ENCODE measurements at regions not wholly inside any gene's neighbourhood (a gene's known extent, or its start where the extent isn't known, plus 50 kb on each side); places are given as distances from the start of the nearest gene placed in this dataset.

- in situ Hi-C loops (cut with HindIII; ENCODE audit: low pct_unique_long_range_greater_than_20kb, low sequenced_read_pairs), result no loop called here
- TF ChIP-seq JUND (IDR thresholded peaks at IDR 0.05; ENCODE audit: low read depth), result no peak
- no peak for DNase-seq (ENCODE audit: low read depth in 1 of 2, low spot score in 1 of 2)
These were observed 452.2 kb downstream of the SLC4A3 start for GRCh38 chr2:220079595-220079994.

DNA sequence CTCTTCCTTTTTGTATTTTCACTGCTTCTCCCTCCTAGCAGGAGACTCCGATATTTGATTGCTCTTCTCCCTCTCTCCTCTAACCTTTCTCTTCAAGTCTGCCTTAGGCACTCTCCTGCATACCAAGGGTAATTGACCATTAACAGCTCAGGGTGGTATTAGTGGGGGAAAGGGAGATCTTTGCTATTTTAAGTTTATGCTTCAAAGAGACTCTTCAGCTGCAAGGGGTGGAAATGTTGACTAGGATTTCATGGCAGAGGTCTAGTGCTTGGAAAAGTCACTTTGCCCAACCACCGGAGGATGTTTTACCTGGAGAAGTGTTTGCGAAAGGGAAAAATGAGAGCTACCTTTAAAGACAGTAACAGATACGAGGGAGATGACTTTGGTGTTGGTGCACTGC is 453.7 kb downstream of the SLC4A3 start:
- TF ChIP-seq JUND (IDR thresholded peaks at IDR 0.05; ENCODE audit: low read depth), result no peak
- DNase-seq (ENCODE audit: low read depth in 1 of 2, low spot score in 1 of 2), result no peak
- in situ Hi-C loops (cut with HindIII; ENCODE audit: low pct_unique_long_range_greater_than_20kb, low sequenced_read_pairs), result no loop called here

- TF ChIP-seq JUND (IDR thresholded peaks at IDR 0.05; ENCODE audit: low read depth), result peak; percentile 78
- peak in 1 of 2 experiments; percentile 94 for DNase-seq (ENCODE audit: low read depth in 1 of 2, low spot score in 1 of 2)
- in situ Hi-C loops (cut with HindIII; ENCODE audit: low pct_unique_long_range_greater_than_20kb, low sequenced_read_pairs), result no loop called here
These were observed 462.6 kb downstream of the SLC4A3 start for GRCh38 chr2:220090050-220090449.

DNA sequence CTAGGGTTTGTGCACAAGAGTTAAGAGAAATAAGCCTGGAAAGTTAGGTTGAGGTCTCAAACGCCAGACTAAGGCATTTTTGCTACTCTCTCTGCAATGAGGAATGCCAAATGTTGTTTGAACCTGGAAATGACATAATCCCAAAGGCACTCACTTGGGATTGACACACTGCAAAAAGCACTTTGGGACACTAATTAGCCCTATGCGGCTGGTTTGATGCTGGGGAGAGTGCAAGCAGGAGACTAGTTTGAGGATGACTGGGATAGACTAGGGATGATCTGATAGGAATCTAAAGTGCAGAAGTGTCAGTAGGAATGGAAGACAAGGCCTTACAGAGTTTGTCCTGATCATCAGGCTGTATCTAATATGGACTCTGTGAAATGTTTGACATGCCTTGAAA is 469.0 kb downstream of the SLC4A3 start:
- no peak for TF ChIP-seq JUND (IDR thresholded peaks at IDR 0.05; ENCODE audit: low read depth)
- DNase-seq (ENCODE audit: low read depth in 1 of 2, low spot score in 1 of 2), result no peak
- in situ Hi-C loops (cut with HindIII; ENCODE audit: low pct_unique_long_range_greater_than_20kb, low sequenced_read_pairs), result no loop called here

GRCh38 chr2:220101980-220102379 is 474.6 kb downstream of the SLC4A3 start:
- DNase-seq (ENCODE audit: low read depth in 1 of 2, low spot score in 1 of 2), result no peak
- in situ Hi-C loops (cut with HindIII; ENCODE audit: low pct_unique_long_range_greater_than_20kb, low sequenced_read_pairs), result no loop called here
- TF ChIP-seq JUND (IDR thresholded peaks at IDR 0.05; ENCODE audit: low read depth), result no peak

DNA sequence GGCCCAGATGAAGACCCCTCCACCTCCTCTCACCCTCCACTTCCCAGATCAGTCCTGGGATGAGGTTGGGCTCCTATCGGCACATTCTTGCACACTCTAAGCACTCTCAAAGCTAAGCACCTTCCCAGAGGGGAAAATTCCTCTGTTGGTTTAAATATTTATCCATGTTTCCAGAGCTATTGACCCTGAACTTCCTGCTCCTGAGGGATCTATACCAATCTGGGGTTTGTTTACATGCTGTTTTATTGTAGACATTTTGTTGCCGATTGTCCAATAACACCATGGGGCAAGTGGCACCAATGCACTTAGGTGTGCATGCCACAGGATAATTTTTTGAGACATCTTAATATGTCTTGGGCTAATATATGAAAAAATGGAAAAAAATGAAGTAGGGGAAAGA is 476.2 kb downstream of the SLC4A3 start:
- in situ Hi-C loops (cut with HindIII; ENCODE audit: low pct_unique_long_range_greater_than_20kb, low sequenced_read_pairs), result no loop called here

DNA sequence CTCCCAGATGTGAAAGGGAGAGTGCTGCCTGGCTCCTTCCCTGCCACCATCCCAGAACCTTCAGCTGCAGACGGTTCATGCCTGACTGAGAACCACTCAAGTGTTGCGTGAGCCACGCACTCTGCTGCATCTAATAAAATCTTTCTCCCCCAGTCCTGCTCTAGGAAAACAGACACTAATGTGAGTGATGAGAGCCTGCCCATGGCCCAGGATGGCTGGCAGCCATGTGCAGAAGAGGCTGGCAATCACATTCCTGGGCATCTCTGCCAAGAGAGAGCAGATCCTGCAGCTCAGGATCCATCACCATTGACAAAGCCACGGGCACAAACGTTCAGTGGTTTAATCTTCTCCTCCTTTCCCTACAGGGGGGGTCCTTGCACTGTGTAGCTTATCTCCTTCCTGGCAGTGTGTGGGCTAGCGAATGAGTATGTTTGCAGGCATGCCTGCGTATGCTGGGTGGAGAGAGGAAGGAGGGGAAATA is 477.5 kb downstream of the SLC4A3 start:
- peak in 1 of 2 experiments; percentile 15 for DNase-seq (ENCODE audit: low read depth in 1 of 2, low spot score in 1 of 2)
- TF ChIP-seq JUND (IDR thresholded peaks at IDR 0.05; ENCODE audit: low read depth), result no peak
- in situ Hi-C loops (cut with HindIII; ENCODE audit: low pct_unique_long_range_greater_than_20kb, low sequenced_read_pairs), result no loop called here

More for the DNA sequence above, 476.2 kb downstream of the SLC4A3 start:
- peak; percentile 9 to 70 for DNase-seq (ENCODE audit: low read depth in 1 of 2, low spot score in 1 of 2)
- peak; percentile 86 for TF ChIP-seq JUND (IDR thresholded peaks at IDR 0.05; ENCODE audit: low read depth)

DNA sequence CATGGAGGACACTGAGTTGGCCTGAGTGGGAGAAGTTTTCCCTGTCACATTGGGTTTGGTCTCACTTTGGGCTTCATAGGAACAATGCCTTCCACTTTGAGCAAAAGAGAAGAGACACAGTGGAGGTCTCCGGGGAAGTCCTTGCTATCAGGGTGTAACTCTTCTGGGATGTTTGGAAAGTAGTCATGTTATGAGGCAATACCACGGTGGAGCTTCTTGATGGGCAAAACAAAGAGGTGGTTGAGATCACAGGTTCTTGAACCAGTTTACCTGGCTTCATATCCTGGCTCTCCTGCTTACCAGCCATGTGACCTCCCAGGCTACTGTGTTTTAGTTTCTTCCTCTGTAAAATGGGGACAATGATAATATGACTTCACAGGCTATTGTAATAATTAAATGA is 478.6 kb downstream of the SLC4A3 start:
- in situ Hi-C loops (cut with HindIII; ENCODE audit: low pct_unique_long_range_greater_than_20kb, low sequenced_read_pairs), result no loop called here
- TF ChIP-seq JUND (IDR thresholded peaks at IDR 0.05; ENCODE audit: low read depth), result no peak
- no peak for DNase-seq (ENCODE audit: low read depth in 1 of 2, low spot score in 1 of 2)

GRCh38 chr2:220107380-220107791 is 480.0 kb downstream of the SLC4A3 start:
- no peak for DNase-seq (ENCODE audit: low read depth in 1 of 2, low spot score in 1 of 2)
- TF ChIP-seq JUND (IDR thresholded peaks at IDR 0.05; ENCODE audit: low read depth), result no peak
- in situ Hi-C loops (cut with HindIII; ENCODE audit: low pct_unique_long_range_greater_than_20kb, low sequenced_read_pairs), result no loop called here

GRCh38 chr2:220114443-220114842 is 487.0 kb downstream of the SLC4A3 start:
- in situ Hi-C loops (cut with HindIII; ENCODE audit: low pct_unique_long_range_greater_than_20kb, low sequenced_read_pairs), result no loop called here
- TF ChIP-seq JUND (IDR thresholded peaks at IDR 0.05; ENCODE audit: low read depth), result no peak
- DNase-seq (ENCODE audit: low read depth in 1 of 2, low spot score in 1 of 2), result no peak

- no peak for TF ChIP-seq JUND (IDR thresholded peaks at IDR 0.05; ENCODE audit: low read depth)
- DNase-seq (ENCODE audit: low read depth in 1 of 2, low spot score in 1 of 2), result no peak
- in situ Hi-C loops (cut with HindIII; ENCODE audit: low pct_unique_long_range_greater_than_20kb, low sequenced_read_pairs), result no loop called here
These were observed 489.6 kb downstream of the SLC4A3 start for GRCh38 chr2:220117025-220117424.

DNA sequence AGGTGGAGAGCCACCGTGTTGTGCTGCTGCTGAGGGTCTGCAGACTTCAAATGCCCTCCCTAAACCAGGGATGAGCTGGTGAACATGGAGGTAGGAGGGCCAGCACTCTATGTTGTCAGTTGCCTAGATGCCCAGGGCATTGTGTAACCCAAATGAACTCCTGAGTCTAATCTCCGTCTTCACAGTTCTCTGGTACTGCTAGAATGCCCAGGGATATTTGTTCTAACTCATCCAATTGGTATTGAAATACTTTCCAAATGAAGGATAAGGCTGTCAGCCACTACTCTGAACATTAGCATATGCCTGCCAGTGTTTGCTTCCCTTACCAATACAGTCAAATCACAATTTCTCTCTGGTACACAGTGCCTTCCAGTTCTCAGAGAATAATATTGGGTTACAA is 492.6 kb downstream of the SLC4A3 start:
- in situ Hi-C loops (cut with HindIII; ENCODE audit: low pct_unique_long_range_greater_than_20kb, low sequenced_read_pairs), result no loop called here
- DNase-seq (ENCODE audit: low read depth in 1 of 2, low spot score in 1 of 2), result peak in 1 of 2 experiments; percentile 6
- no peak for TF ChIP-seq JUND (IDR thresholded peaks at IDR 0.05; ENCODE audit: low read depth)

- DNase-seq (ENCODE audit: low read depth in 1 of 2, low spot score in 1 of 2), result no peak
- in situ Hi-C loops (cut with HindIII; ENCODE audit: low pct_unique_long_range_greater_than_20kb, low sequenced_read_pairs), result no loop called here
These were observed 496.3 kb downstream of the SLC4A3 start for GRCh38 chr2:220123751-220124150.

GRCh38 chr2:220125551-220125950 is 498.1 kb downstream of the SLC4A3 start:
- in situ Hi-C loops (cut with HindIII; ENCODE audit: low pct_unique_long_range_greater_than_20kb, low sequenced_read_pairs), result no loop called here

More at GRCh38 chr2:220123751-220124150, 496.3 kb downstream of the SLC4A3 start:
- TF ChIP-seq JUND (IDR thresholded peaks at IDR 0.05; ENCODE audit: low read depth), result no peak

More at GRCh38 chr2:220125551-220125950, 498.1 kb downstream of the SLC4A3 start:
- TF ChIP-seq JUND (IDR thresholded peaks at IDR 0.05; ENCODE audit: low read depth), result no peak
- DNase-seq (ENCODE audit: low read depth in 1 of 2, low spot score in 1 of 2), result no peak

Measured in T47D (cell line).